Fibroblast of mammary gland (primary cell): ENCODE measurements at regions not wholly inside any gene's neighbourhood (a gene's known extent, or its start where the extent isn't known, plus 50 kb on each side); places are given as distances from the start of the nearest gene placed in this dataset.

Experiments
- DNase-seq: peaks from one replicate; pipeline ENCODE4 v3.0.0-alpha.2; 2010; ENCODE audit warnings: low read depth
- H3K4me3 ChIP-seq: 2 replicates; pipeline ENCODE4 v1.5.1; 2011; ENCODE audit warnings: low read depth, mild to moderate bottlenecking, low read length, moderate library complexity; ENCODE audit not compliant: control insufficient read depth
- TF ChIP-seq, protein P1 (sequence below): conservative IDR thresholded peaks from 2 replicates; pipeline ENCODE4 v1.5.1; 2011; ENCODE audit warnings: low read depth, low read length, inconsistent platforms; ENCODE audit not compliant: control insufficient read depth, insufficient read depth

GRCh38 chr2:167670588-167670987, 576.8 kb downstream of the STK39 start:
- no peak for DNase-seq
- TF ChIP-seq, protein P1, sequence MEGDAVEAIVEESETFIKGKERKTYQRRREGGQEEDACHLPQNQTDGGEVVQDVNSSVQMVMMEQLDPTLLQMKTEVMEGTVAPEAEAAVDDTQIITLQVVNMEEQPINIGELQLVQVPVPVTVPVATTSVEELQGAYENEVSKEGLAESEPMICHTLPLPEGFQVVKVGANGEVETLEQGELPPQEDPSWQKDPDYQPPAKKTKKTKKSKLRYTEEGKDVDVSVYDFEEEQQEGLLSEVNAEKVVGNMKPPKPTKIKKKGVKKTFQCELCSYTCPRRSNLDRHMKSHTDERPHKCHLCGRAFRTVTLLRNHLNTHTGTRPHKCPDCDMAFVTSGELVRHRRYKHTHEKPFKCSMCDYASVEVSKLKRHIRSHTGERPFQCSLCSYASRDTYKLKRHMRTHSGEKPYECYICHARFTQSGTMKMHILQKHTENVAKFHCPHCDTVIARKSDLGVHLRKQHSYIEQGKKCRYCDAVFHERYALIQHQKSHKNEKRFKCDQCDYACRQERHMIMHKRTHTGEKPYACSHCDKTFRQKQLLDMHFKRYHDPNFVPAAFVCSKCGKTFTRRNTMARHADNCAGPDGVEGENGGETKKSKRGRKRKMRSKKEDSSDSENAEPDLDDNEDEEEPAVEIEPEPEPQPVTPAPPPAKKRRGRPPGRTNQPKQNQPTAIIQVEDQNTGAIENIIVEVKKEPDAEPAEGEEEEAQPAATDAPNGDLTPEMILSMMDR, result no peak
- no peak overlapping the region for H3K4me3 ChIP-seq

- H3K4me3 ChIP-seq, result no peak overlapping the region
- DNase-seq, result no peak
- TF ChIP-seq, protein P1, result no peak
Measured at GRCh38 chr2:167653131-167653530, 594.3 kb downstream of the STK39 start.

DNA sequence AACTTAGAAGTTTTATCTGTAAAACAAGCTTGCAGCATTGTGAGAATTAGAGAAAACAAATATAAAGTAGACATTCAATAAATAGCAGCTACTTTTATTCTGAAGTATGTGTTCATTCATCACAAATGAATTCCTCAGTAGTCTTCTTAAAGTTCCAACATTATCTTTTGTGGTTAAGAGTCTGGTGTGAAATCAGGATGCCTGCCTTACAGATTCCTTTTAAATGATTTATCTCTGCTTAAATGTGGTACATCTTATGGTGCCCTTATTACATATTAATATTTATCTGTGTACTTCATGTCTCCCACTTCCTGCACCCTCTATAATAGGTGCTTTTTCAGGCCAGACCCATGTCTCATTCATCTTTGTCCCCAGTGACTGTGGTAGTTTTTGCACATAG, 595.0 kb downstream of the STK39 start:
- no peak for DNase-seq
- TF ChIP-seq, protein P1, result no peak
- no peak overlapping the region for H3K4me3 ChIP-seq

- no peak for DNase-seq
- TF ChIP-seq, protein P1, result no peak
- no peak overlapping the region for H3K4me3 ChIP-seq
Measured at GRCh38 chr2:167651406-167652151, 595.8 kb downstream of the STK39 start.

DNA sequence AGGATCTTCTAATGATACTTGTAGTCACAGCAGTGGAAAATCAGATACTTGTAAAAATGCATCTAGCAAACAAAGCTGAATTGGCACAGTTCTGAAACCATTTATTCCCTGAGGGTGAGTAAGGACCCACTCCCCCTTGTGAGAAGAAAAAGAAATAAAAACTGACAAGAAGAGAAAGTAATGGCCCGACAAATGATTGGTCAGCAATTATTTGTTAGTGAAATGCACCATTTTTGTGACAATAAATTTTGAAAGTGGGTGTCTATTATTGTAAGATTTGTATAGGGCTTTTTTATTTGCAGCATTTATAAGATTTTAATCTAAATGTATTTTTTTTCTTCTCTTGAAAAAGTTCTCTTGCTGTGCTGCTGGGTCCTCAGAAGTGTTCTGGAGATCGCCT, 600.8 kb downstream of the STK39 start:
- TF ChIP-seq, protein P1, result no peak
- DNase-seq, result no peak
- no peak overlapping the region for H3K4me3 ChIP-seq

DNA sequence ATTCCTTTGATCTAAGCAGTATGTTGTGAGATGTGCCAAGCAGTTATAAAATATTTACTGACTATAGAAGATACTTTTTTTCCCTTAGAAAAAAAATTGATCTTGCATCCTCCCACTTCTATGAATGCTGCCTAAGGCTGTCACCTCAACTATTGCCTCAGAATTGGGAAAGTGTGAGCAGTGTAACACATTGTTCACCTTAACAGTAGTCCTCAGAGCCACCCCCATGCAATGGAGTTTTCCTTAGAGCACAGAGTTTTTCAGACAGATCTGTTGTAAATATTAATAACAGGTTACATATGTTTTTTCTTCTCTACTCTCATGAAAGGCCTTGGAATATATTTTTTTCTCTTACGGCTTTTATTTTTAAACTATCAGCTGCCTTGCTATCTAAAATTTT, 607.3 kb downstream of the STK39 start:
- DNase-seq, result no peak
- TF ChIP-seq, protein P1, result no peak
- no peak overlapping the region for H3K4me3 ChIP-seq
